ENCODE measurements at regions not wholly inside any gene's neighbourhood (a gene's known extent, or its start where the extent isn't known, plus 50 kb on each side); places are given as distances from the start of the nearest gene placed in this dataset.
"Not testable (repeated sequence)": the region's sequence is repeated elsewhere in the genome, so short reads cannot be mapped to it uniquely, and the experiment has no call there.

GRCh38 chr9:74090921-74091320 is 406.2 kb upstream of the RORB start:
- not testable (repeated sequence) for DNase-seq (ENCODE audit: low read depth, low spot score)

- DNase-seq (ENCODE audit: low read depth, low spot score): no peak
Observed at GRCh38 chr9:74092491-74092834, 404.7 kb upstream of the RORB start.

GRCh38 chr9:74094037-74094436 is 403.1 kb upstream of the RORB start:
- not testable (repeated sequence) for DNase-seq (ENCODE audit: low read depth, low spot score)

- DNase-seq (ENCODE audit: low read depth, low spot score): no peak
Observed at GRCh38 chr9:74094766-74095165, 402.4 kb upstream of the RORB start.

GRCh38 chr9:74095925-74096324 is 401.2 kb upstream of the RORB start:
- no peak for DNase-seq (ENCODE audit: low read depth, low spot score)

- no peak for DNase-seq (ENCODE audit: low read depth, low spot score)
Observed at GRCh38 chr9:74096420-74096819, 400.7 kb upstream of the RORB start.

- DNase-seq (ENCODE audit: low read depth, low spot score): no peak
Observed at GRCh38 chr9:74100042-74100441, 397.1 kb upstream of the RORB start.

- not testable (repeated sequence) for DNase-seq (ENCODE audit: low read depth, low spot score)
Observed at GRCh38 chr9:74102148-74102547, 395.0 kb upstream of the RORB start.

GRCh38 chr9:74102702-74103101 is 394.4 kb upstream of the RORB start:
- no peak for DNase-seq (ENCODE audit: low read depth, low spot score)

GRCh38 chr9:74107692-74108091 is 389.4 kb upstream of the RORB start:
- no peak for DNase-seq (ENCODE audit: low read depth, low spot score)

GRCh38 chr9:74115976-74116375 is 381.2 kb upstream of the RORB start:
- DNase-seq (ENCODE audit: low read depth, low spot score): no peak

- no peak for DNase-seq (ENCODE audit: low read depth, low spot score)
Observed at GRCh38 chr9:74117151-74117550, 380.0 kb upstream of the RORB start.

- no peak for DNase-seq (ENCODE audit: low read depth, low spot score)
Observed at GRCh38 chr9:74117731-74118130, 379.4 kb upstream of the RORB start.

GRCh38 chr9:74120061-74120460 is 377.1 kb upstream of the RORB start:
- no peak for DNase-seq (ENCODE audit: low read depth, low spot score)

- DNase-seq (ENCODE audit: low read depth, low spot score): no peak
Observed at GRCh38 chr9:74120470-74120869, 376.7 kb upstream of the RORB start.

- no peak for DNase-seq (ENCODE audit: low read depth, low spot score)
Observed at GRCh38 chr9:74122216-74122615, 374.9 kb upstream of the RORB start.

- DNase-seq (ENCODE audit: low read depth, low spot score): no peak
Observed at GRCh38 chr9:74122661-74123060, 374.5 kb upstream of the RORB start.

- no peak for DNase-seq (ENCODE audit: low read depth, low spot score)
Observed at GRCh38 chr9:74125941-74126340, 371.2 kb upstream of the RORB start.

GRCh38 chr9:74132986-74133385 is 364.1 kb upstream of the RORB start:
- peak; percentile 4 for DNase-seq (ENCODE audit: low read depth, low spot score)

- no peak for DNase-seq (ENCODE audit: low read depth, low spot score)
Observed at GRCh38 chr9:74133921-74134320, 363.2 kb upstream of the RORB start.

- DNase-seq (ENCODE audit: low read depth, low spot score): no peak
Observed at GRCh38 chr9:74138182-74138581, 359.0 kb upstream of the RORB start.

- DNase-seq (ENCODE audit: low read depth, low spot score): no peak
Observed at GRCh38 chr9:74140141-74140540, 357.0 kb upstream of the RORB start.

- DNase-seq (ENCODE audit: low read depth, low spot score): no peak
Observed at GRCh38 chr9:74147906-74148305, 349.2 kb upstream of the RORB start.

- DNase-seq (ENCODE audit: low read depth, low spot score): no peak
Observed at GRCh38 chr9:74172874-74173273, 324.3 kb upstream of the RORB start.

- DNase-seq (ENCODE audit: low read depth, low spot score): no peak
Observed at GRCh38 chr9:74173284-74173683, 323.9 kb upstream of the RORB start.
